Activated naive CD8-positive, alpha-beta T cell treated with anti-CD3 and anti-CD28 coated beads for 36 hours (primary cell): ENCODE measurements at regions not wholly inside any gene's neighbourhood (a gene's known extent, or its start where the extent isn't known, plus 50 kb on each side); places are given as distances from the start of the nearest gene placed in this dataset.

Experiments
- DNase-seq: peaks from one replicate; pipeline ENCODE4 v3.0.0; 2021
- H3K27ac Mint-ChIP-seq: one replicate; pipeline ENCODE4 v1.8.0; 2022; ENCODE audit warnings: mild to moderate bottlenecking, moderate library complexity, mixed read lengths
- H3K27me3 Mint-ChIP-seq: one replicate; pipeline ENCODE4 v1.8.0; 2022; ENCODE audit warnings: mild to moderate bottlenecking, mixed read lengths
- H3K36me3 Mint-ChIP-seq: one replicate; pipeline ENCODE4 v1.8.0; 2021; ENCODE audit warnings: mild to moderate bottlenecking, mixed read lengths
- H3K4me1 Mint-ChIP-seq: one replicate; pipeline ENCODE4 v1.8.0; 2021; ENCODE audit warnings: mixed read lengths
- H3K4me3 Mint-ChIP-seq: one replicate; pipeline ENCODE4 v1.8.0; 2022; ENCODE audit warnings: mild to moderate bottlenecking, moderate library complexity, mixed read lengths
- H3K9me3 Mint-ChIP-seq: one replicate; pipeline ENCODE4 v1.8.0; 2022; ENCODE audit warnings: mixed read lengths

- H3K36me3 Mint-ChIP-seq: no peaks in the 10 kb centered on the region
- no peak overlapping the region for H3K4me3 Mint-ChIP-seq
- H3K4me1 Mint-ChIP-seq: no peaks in the 10 kb centered on the region
- H3K9me3 Mint-ChIP-seq: no peaks in the 10 kb centered on the region
- no peak overlapping the region for H3K27ac Mint-ChIP-seq
- H3K27me3 Mint-ChIP-seq: no peaks in the 10 kb centered on the region
- no peak for DNase-seq
Measured at GRCh38 chr2:16281451-16282335, 341.3 kb downstream of the MYCN start.

GRCh38 chr2:16280081-16280480 is 339.7 kb downstream of the MYCN start:
- H3K4me1 Mint-ChIP-seq: no peaks in the 10 kb centered on the region
- no peaks in the 10 kb centered on the region for H3K27me3 Mint-ChIP-seq
- no peak for DNase-seq
- no peak overlapping the region for H3K27ac Mint-ChIP-seq
- no peaks in the 10 kb centered on the region for H3K36me3 Mint-ChIP-seq
- no peak overlapping the region for H3K4me3 Mint-ChIP-seq
- no peaks in the 10 kb centered on the region for H3K9me3 Mint-ChIP-seq

- Mint-ChIP-seq H3K4me1 (no peaks in the 10 kb centered on the region), H3K9me3 (no peaks in the 10 kb centered on the region), H3K4me3 (no peak overlapping the region), H3K27me3 (no peaks in the 10 kb centered on the region), H3K36me3 (no peaks in the 10 kb centered on the region), H3K27ac (no peak overlapping the region)
- DNase-seq: no peak
Measured at GRCh38 chr2:16279641-16280040, 339.3 kb downstream of the MYCN start.

GRCh38 chr2:16279201-16279570 is 338.8 kb downstream of the MYCN start:
- Mint-ChIP-seq H3K27ac (no peak overlapping the region), H3K4me1 (no peaks in the 10 kb centered on the region), H3K36me3 (no peaks in the 10 kb centered on the region), H3K4me3 (no peak overlapping the region), H3K27me3 (no peaks in the 10 kb centered on the region), H3K9me3 (no peaks in the 10 kb centered on the region)
- no peak for DNase-seq

GRCh38 chr2:16278421-16279200 is 338.3 kb downstream of the MYCN start:
- Mint-ChIP-seq H3K27ac (no peak overlapping the region), H3K36me3 (no peaks in the 10 kb centered on the region)

GRCh38 chr2:16277117-16277516 is 336.8 kb downstream of the MYCN start:
- no peak overlapping the region for H3K27ac Mint-ChIP-seq
- H3K9me3 Mint-ChIP-seq: no peaks in the 10 kb centered on the region
- H3K36me3 Mint-ChIP-seq: no peaks in the 10 kb centered on the region
- peaks cover 3% of the 10 kb centered on the region for H3K27me3 Mint-ChIP-seq
- no peak for DNase-seq
- H3K4me3 Mint-ChIP-seq: no peak overlapping the region
- no peaks in the 10 kb centered on the region for H3K4me1 Mint-ChIP-seq

More at GRCh38 chr2:16278421-16279200, 338.3 kb downstream of the MYCN start:
- no peaks in the 10 kb centered on the region for H3K9me3 Mint-ChIP-seq
- no peaks in the 10 kb centered on the region for H3K4me1 Mint-ChIP-seq
- no peak overlapping the region for H3K4me3 Mint-ChIP-seq
- H3K27me3 Mint-ChIP-seq: no peaks in the 10 kb centered on the region
- no peak for DNase-seq

- peaks cover 3% of the 10 kb centered on the region for H3K27me3 Mint-ChIP-seq
- no peaks in the 10 kb centered on the region for H3K4me1 Mint-ChIP-seq
- DNase-seq: no peak
Measured at GRCh38 chr2:16275661-16276060, 335.3 kb downstream of the MYCN start.

GRCh38 chr2:16275131-16275530 is 334.8 kb downstream of the MYCN start:
- H3K4me1 Mint-ChIP-seq: no peaks in the 10 kb centered on the region
- no peaks in the 10 kb centered on the region for H3K9me3 Mint-ChIP-seq
- no peak for DNase-seq
- H3K4me3 Mint-ChIP-seq: no peak overlapping the region
- peaks cover 3% of the 10 kb centered on the region for H3K27me3 Mint-ChIP-seq
- H3K36me3 Mint-ChIP-seq: no peaks in the 10 kb centered on the region
- no peak overlapping the region for H3K27ac Mint-ChIP-seq

More at GRCh38 chr2:16275661-16276060, 335.3 kb downstream of the MYCN start:
- H3K36me3 Mint-ChIP-seq: no peaks in the 10 kb centered on the region
- no peak overlapping the region for H3K4me3 Mint-ChIP-seq
- H3K9me3 Mint-ChIP-seq: no peaks in the 10 kb centered on the region
- H3K27ac Mint-ChIP-seq: no peak overlapping the region

- no peaks in the 10 kb centered on the region for H3K9me3 Mint-ChIP-seq
- H3K27me3 Mint-ChIP-seq: peaks cover 8% of the 10 kb centered on the region
- no peak overlapping the region for H3K4me3 Mint-ChIP-seq
- H3K27ac Mint-ChIP-seq: no peak overlapping the region
- H3K4me1 Mint-ChIP-seq: no peaks in the 10 kb centered on the region
- DNase-seq: no peak
- no peaks in the 10 kb centered on the region for H3K36me3 Mint-ChIP-seq
Measured at GRCh38 chr2:16273111-16273510, 332.8 kb downstream of the MYCN start.

GRCh38 chr2:16272038-16272788 is 331.9 kb downstream of the MYCN start:
- Mint-ChIP-seq H3K9me3 (no peaks in the 10 kb centered on the region), H3K4me3 (no peak overlapping the region), H3K4me1 (no peaks in the 10 kb centered on the region), H3K27me3 (peaks cover 11% of the 10 kb centered on the region), H3K27ac (no peak overlapping the region), H3K36me3 (no peaks in the 10 kb centered on the region)
- DNase-seq: no peak

- H3K36me3 Mint-ChIP-seq: no peaks in the 10 kb centered on the region
- no peak overlapping the region for H3K4me3 Mint-ChIP-seq
- peaks cover 11% of the 10 kb centered on the region for H3K27me3 Mint-ChIP-seq
- no peak for DNase-seq
- H3K9me3 Mint-ChIP-seq: peaks cover 2% of the 10 kb centered on the region
- no peaks in the 10 kb centered on the region for H3K4me1 Mint-ChIP-seq
- H3K27ac Mint-ChIP-seq: no peak overlapping the region
Measured at GRCh38 chr2:16271231-16271896, 331.0 kb downstream of the MYCN start.

GRCh38 chr2:16270441-16270840 is 330.1 kb downstream of the MYCN start:
- Mint-ChIP-seq H3K9me3 (peaks cover 2% of the 10 kb centered on the region), H3K27me3 (peaks cover 14% of the 10 kb centered on the region), H3K36me3 (no peaks in the 10 kb centered on the region), H3K27ac (no peak overlapping the region), H3K4me3 (no peak overlapping the region), H3K4me1 (no peaks in the 10 kb centered on the region)
- no peak for DNase-seq

GRCh38 chr2:16268301-16269000 is 328.1 kb downstream of the MYCN start:
- Mint-ChIP-seq H3K27me3 (peaks cover 14% of the 10 kb centered on the region), H3K4me3 (no peak overlapping the region), H3K27ac (no peak overlapping the region), H3K9me3 (peaks cover 2% of the 10 kb centered on the region), H3K36me3 (no peaks in the 10 kb centered on the region), H3K4me1 (no peaks in the 10 kb centered on the region)
- no peak for DNase-seq

GRCh38 chr2:16266571-16266970 is 326.2 kb downstream of the MYCN start:
- H3K9me3 Mint-ChIP-seq: peaks cover 2% of the 10 kb centered on the region
- no peak overlapping the region for H3K4me3 Mint-ChIP-seq
- no peak for DNase-seq
- H3K27ac Mint-ChIP-seq: no peak overlapping the region
- no peaks in the 10 kb centered on the region for H3K4me1 Mint-ChIP-seq
- H3K36me3 Mint-ChIP-seq: no peaks in the 10 kb centered on the region
- H3K27me3 Mint-ChIP-seq: peaks cover 11% of the 10 kb centered on the region
